DMS79 (cell line): ENCODE measurements at regions not wholly inside any gene's neighbourhood (a gene's known extent, or its start where the extent isn't known, plus 50 kb on each side); places are given as distances from the start of the nearest gene placed in this dataset.

Experiments used
- DNase-seq: peaks from one replicate; lab custom pipeline; 2025; lab: John Stamatoyannopoulos, UW

DNA sequence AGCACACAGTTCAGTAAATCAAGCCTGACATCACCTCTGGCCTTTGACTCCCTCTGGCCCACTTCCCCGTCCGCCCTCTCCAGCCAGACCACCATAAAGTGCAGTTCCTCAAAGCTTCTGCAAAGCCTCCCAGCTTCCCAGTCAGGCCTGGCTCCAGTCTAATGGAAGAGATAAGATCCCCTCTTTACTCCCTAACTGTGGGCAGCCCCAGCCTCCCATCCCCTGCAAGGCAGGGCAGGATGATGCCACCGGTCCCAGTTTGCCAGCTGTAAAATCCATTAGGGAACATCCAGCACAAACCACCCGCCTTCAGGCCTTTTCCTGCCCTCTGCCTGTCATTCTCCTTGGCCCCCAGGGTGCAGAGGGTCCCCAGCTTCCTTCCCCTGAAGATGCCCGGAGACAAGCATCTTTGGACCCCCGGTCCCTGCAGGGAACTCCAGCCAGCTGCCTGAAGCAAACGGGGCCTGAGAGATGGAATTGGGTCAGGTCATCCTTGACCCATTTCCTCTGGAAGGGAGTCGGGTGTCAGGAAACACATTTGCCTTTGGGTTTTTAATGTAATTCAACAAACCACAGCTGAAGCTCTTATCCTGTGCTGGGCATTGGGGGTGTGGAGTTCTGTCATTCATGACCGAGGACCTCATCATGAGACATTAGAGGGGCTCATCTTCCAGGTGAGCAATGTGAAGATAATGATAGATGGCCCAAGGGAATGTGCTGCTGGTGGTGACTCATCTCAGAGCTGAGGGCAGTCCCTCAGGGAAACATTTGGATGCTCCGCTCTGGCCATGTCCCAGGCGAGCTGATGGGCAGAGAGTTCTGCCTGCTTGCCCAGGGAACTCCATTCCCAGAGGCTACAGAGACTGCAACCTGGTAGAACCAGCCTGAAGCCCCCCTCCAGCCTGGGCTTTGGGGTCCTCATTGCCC lies 93.8 kb upstream of the CLMN start:
- DNase-seq = no peak

DNA sequence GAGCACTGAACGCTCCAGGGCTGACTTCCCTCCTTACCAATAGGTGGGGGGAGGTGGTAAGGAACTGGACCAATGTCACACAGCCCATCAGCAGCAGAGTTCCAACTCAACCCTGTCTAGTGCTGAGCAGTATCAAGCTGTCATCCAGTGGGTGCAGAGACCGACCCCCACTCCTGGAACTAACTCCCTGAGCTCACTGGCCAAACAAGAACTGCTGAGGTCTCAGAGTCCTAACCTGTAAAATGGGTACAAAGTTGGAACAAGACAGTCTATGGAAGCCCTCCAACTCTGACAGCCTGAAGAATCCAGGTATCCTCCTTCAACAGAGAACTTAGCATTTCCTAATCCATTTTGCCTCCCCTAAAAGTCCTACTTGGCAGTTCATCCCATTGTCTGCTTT lies 91.1 kb upstream of the CLMN start:
- no peak for DNase-seq

DNA sequence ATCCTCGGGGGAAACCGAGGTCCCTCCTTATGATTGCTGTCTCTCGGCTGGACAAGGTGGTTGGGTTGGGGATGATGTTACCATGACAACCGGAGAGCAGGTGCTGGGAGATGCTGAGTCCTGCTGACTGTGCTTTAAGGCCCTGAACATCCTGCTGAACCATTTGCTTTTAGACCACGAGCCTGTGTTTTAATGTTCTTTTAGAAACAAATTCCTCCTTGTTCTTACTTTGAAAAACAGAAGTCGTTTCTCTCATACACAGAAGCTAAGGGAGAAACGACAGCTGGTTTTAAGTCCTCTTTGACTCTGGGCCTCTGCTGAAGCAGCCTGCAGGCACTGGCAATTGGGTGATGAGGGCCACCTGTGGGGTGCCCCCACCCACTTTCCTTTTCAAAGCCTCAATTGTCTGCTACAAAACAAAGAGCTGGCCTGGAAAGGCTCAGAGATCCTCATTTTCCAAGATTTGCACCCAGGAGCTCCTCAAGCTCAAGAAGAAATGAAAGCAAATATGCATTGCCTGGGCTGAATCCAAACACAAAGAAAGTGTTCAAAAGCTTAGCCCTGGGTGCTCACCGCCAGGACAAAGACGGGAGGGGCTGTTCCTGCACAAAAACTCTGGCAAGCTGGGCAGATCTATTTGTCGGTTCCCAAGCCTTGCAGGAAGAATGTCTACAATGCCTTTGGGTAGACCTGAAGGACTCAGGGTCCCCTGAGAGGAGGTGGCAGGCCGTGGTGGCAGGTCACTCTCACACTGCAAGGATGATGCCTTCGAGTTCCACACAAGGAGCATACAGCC lies 90.0 kb upstream of the CLMN start:
- no peak for DNase-seq

DNA sequence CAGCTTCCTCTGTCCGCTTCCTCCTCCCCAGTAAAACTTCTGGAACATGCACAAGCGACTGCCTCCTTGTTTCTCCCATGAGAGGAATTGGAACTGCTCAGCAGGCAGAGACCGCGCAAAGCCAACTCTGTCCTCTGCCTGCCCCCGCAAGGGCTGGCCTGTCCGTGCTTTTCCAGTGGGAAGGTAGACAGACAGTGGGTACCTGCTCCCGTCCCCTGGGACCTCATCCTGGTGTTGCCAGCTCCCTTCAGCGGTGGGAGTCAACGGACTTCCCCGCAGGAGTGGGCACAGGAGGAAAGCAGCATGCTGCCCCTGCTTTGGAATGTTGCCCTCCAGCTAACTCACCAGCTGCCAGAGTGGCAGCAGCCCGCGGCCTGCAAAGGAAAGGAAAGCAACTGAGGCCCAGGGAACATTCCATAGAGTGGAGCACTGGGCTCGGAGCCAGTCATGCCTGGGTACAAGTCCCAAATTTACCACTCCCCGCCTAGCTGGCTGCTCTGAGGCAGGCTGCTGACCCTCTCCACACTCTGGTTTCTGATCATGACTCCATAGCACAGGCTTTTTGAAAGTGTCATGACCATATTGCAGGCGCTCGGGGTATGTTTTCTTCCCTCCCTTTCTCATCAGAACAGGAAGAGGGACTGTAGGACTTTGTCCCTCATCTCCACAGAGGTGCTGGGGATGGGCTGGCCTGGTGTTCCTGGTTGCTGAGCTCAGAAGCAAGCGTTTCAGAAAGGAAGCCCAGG lies 89.2 kb upstream of the CLMN start:
- DNase-seq = no peak

DNA sequence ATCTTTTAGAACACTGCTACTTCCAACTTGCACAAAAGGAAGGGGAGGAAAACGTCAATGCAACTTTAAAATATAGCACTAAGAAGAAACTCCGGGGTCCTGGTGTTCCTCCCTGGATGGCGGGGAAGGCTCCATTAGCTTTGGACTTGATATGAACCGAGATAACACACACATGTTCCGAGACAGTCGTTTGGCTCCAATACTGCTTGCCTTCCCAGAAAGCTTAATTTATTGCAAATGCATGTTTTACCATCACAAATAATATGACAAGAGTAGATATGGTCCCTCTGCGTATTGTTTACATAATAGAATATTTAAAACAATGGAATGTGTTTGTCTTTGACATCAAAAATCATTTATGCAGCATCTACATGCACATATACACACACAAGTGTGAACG lies 87.6 kb upstream of the CLMN start:
- DNase-seq = no peak

DNA sequence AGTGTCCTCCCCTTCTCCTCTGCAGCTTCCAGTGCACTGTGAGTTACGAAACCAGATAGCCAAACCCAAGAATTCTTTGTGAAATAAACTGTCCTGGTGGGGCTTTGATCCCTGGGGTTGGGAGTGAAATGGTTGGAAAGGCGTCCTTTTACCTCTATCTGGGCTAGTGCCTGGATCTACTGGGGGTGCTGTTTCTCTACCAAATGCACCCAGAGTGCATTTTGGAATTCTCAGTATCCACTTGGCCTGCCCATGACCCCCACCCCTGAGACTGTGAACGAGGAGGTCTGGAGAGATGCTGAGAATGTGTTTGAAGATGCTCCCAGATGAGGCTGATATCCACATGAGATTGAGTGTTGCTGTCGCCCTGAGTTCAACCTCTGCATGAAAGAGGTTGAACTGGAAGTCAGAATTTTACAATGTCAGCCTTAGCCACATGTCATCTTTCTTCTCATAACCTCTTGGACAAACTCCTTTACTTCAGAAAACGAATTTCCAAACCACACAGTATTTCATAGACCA lies 87.1 kb upstream of the CLMN start:
- no peak for DNase-seq

DNA sequence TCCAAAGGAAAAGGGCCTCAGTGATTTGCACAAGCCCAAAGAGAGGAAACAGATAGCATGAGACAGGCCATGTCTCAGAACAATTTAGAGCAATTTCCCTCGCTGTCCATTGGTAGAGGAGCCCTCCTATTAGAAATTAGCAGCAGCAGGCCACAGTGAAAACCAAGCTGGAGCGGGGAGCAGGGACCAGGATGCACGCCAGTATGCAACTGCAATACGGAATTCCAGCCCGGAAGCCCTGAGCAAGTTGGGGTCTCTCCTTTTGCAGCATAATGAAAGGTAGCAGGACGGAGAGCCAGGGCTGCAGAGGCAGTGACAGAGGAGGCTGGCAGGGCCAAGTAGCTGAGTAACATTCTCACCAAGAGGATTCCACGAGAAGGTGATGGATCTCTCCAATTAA lies 84.9 kb upstream of the CLMN start:
- DNase-seq = no peak

DNA sequence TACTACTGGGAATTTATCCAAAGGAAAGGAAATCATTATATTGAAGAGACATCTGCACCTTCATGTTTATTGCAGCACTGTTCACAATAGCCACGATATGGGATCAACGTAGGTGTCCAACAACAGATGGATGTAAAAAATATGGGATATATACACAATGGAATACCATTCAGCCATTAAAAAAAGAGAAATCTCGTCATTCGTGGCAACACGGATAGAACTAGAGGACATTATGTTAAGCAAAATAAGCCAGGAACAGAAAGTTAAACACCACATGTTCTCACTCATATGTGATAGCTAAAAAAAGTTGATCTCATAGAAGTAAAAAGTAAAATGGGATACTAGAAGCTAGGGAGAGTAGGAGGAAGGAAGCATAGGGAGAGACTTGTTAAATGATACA lies 82.9 kb upstream of the CLMN start:
- DNase-seq = no peak

DNA sequence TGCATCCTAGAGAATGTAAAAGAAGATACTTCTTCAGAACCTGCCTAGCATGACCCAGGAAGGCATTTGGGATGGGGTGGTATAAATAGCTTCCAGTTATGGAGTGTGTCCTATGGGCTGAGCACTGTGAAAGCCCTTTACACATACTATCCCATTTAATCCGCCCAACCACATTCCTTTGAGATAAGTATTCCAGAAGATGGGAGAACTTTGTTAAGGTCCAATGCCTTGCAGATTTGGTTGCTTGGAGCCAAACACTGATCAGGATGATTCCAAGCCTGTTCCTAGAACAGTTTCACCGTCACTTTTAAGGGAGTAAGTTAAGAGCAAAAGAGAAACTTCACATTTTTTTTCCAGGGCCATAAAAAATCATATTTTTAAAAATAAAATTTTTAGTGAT lies 82.5 kb upstream of the CLMN start:
- DNase-seq = no peak

DNA sequence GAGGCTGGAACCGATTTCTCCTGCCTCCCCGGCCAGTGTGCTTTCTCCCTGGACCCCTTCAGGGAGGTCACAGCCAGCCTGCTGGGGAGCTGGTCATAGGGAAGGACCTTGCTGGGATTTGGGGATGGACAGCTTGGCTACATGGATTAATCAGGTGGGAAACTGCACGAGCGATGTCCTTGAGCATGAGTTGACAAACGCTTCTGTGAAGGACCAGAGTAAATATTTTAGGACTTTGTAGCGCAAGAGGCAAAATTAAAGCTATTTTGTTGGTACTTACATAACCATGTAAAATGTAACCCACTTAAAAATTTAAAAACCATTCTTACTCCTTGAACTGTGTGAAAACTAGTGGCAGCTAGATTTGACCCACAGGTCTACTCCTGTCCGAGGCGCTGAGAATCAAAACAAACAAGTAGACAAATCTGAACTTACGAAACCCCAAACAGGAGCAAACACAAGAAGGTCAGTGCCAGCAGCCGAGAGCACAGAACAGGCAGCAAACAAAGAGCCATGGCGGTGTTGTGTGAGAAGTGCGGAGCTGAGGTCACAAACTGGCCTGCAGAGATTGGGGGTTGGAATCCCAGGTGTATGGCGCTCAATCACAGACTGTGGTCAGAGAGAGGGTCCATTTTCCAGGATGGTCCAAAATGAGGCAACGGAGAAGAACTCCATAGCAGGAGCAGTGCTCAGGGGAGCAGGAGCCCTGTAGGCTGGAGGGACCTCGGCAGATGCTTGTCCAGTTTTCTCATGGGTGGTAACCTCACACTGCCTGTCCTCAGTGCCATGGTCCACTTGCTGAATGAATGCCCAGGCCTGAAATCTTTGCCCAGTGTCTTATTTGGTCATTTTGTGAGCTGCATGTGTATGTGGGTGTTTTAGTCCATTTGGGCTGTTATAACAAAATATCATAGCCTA lies 79.2 kb upstream of the CLMN start:
- DNase-seq = no peak

DNA sequence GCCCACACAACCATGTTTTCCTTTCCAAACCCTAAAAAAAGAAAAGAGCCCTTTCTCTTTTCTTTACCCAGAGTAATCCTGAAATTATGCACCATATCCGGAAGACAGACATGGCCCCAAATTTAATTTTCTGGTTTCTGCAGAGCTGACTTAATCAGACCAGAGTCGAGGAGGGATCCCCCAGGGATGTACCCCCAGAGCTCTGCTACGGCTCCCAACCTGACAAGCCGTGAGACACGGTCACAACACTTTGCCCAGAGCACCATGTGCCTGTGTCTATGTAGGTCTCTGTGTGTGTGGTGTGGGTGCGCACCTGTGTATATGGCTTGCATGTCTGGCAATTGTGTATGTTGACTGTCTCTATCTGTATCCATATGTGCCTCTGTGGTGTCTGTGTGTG lies 77.6 kb upstream of the CLMN start:
- no peak for DNase-seq

DNA sequence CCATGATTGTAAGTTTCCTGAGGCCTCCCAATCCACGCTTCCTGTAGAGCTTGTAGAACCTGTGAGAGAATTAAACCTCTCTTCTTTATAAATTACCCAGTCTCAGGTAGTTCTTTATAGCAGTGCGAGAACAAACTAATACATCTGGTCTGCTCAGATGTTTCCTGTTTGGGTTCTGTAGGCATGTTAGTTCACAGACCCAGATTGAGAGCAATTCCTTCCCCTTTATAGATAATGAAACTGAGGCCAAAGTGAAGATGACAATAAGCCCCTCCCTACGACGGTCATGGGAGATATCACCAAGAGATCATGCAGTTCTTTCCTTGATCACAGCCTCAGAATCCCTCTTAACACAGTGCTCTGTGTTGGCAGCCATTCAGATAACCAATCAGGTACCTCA lies 76.5 kb upstream of the CLMN start:
- DNase-seq = no peak

DNA sequence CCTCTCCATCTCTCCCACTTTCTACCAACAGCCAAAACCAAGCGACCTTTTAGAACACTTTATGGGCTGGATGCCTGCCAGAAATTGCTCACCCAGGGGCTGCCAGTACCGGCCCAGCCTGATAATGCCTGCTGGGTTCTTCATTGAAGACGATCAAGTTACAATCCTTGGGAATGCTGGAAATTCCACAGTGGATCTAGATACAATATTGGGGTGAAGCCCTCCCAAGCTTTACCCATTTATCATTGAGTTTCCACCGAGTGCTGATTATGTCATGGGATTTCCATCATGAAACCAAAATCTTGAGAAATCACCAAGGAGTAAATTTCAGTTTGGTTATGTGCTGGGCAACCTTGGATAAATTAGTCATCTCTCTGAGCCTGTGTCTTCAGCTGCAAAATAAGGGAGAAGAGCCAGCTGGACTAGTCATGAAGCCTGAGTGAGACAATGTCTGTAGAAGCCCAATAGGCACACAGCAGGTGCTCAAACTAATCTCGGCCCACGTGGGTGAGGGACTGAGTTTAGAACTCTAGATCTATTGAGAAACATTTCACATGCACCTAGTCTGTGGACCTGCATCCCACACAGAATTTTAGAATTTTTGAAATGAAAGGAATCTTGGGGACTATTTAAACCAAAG lies 75.5 kb upstream of the CLMN start:
- no peak for DNase-seq

DNA sequence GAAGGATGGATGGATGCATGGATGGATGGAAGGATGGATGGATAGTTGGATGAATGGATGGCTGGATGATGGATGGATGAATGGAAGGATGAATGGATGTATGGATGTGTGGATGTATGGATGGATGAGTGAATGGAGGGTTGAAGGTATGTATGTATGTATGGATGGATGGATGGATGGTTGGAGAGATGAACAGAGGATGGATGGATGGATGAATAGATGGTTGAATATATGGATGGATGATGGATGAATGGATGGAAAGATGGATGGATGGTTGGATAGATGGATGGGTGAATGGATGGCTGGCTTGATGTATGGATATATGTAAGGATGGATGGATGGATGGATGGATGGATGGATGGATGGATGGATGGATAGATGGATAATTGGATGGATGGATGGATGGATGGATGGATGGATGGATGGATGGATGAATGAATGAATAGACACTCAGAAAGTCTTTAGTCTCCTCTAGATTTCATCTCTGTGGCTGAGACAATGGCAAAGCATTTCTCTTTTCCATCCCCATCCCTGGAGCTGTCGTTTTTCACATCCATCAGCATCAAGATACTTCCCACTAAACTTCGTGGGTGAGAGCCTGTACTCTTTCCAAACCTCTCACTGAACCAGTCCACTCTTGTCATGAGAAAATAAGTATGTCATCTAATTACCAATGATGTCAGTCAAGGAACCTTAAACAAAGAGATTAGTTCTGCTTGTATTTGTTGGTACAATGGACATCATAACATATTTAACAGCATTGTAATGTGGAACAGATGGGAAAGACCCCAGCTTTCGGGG lies 74.8 kb upstream of the CLMN start:
- DNase-seq = no peak

DNA sequence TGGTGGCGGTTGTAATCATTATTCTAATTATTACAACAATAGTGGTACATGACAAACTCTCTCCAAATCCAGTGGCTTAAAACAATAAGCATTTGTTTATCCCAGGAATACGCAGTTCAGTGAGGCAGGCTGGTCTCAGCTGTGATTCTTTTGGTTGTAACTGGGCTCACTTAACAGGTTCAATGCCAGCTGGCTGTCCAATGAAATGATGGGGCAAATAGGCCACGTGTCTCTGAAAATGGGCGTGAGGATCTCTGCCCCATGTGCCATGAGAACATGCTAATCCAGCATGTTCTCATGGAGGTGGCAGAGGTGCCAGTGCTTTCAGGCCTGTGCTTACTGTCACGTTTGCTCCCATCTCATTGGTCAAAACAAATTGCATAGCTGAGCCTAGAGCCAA lies 73.1 kb upstream of the CLMN start:
- DNase-seq = no peak

DNA sequence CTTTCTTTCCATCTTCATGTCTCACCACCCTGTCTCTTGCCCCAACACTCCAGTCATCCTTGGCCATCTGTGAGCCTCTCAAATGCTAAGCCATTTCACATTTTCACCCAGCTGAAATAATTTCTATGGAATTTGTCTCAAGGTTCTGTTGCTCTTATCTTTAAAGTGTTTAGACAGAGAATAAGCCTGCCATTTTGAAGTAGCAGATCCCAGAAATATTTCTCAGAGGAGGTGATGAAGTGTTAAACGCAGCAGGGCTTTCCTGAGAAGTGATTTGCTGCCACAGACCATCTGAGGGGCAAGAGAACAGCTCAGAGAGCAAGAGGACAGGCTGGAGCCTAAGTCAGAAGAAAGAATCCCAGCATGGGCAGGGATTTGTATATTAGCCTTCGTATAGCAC lies 71.6 kb upstream of the CLMN start:
- DNase-seq = no peak

DNA sequence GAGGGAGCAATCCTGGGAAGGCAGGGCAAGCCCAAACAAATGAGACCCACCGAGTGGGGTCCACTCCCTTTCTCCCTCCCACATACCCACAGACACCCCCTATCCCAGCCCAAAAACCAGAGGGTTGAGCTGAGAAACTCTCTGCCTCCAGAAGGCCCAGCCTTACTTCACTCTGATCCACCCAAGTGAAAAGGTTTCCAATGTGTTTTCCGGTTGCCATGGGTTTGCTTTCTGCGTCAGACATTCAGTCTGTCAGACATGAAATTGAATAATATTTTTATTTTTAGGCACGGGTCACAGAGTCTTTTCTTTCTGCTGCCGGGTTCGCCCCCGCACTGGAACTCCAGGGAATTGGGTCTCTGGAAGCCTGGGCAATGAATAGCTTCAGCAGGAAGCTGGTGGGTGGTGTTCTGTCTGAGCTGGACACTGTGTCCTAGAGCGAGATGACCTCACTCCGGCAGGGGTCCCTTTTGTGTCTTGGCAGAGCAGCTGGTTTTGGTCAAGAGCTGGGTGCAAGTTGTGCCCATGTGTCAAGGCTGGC lies 69.8 kb upstream of the CLMN start:
- no peak for DNase-seq

DNA sequence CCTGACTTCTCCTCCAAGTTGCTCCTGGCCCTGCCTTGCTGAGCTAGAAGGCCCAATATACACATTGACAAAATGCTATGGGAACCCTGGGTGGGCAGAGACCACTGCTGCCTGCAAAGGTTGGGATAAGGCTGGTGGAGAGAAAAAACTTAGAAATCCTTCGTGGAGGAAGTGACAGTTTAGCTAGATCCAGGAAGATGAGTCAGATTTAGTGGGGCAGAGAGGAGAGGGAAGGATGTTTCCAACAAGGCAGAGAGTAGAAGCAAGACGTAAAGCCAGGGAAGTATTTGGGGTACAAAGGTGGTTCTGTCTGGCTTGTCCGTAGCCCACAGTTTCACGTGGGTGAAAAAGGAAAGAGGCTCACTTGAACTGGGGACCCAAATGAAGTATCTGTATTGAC lies 69.0 kb upstream of the CLMN start:
- no peak for DNase-seq

DNA sequence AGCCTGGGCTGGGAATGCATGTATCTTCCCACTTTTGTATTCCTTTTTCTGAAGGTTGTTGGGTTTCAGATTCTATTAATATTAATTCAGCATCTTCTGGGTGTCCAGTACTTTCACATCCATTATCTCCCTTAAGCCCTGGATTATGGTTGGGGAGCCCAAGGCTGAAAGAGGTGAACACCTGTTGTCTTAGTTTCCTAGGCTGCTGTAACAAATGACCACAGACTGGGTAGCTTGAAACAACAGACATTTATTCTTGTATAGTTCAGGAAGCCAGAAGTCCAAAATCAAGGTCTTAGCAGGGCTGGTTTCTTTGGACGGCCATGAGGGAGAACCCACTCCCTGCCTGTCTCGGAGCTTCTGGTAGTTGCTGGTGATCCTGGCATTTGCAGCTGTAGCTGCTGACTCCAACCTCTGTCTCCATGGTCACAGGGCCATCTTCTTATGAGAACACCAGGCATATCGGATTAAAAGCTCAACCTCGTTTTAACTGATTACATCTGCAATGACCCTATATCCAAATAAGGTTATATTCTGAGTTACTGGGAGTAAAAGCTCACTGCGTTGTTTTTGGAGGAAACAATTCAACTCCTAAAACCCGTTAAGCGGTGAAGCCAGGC lies 68.2 kb upstream of the CLMN start:
- DNase-seq = no peak
